ENCODE measurements at regions not wholly inside any gene's neighbourhood (a gene's known extent, or its start where the extent isn't known, plus 50 kb on each side); places are given as distances from the start of the nearest gene placed in this dataset.
A peak's percentile ranks its signal among the peaks of the same experiment; 100 is the strongest.
"Not testable (repeated sequence)": the region's sequence is repeated elsewhere in the genome, so short reads cannot be mapped to it uniquely, and the experiment has no call there.

DNA sequence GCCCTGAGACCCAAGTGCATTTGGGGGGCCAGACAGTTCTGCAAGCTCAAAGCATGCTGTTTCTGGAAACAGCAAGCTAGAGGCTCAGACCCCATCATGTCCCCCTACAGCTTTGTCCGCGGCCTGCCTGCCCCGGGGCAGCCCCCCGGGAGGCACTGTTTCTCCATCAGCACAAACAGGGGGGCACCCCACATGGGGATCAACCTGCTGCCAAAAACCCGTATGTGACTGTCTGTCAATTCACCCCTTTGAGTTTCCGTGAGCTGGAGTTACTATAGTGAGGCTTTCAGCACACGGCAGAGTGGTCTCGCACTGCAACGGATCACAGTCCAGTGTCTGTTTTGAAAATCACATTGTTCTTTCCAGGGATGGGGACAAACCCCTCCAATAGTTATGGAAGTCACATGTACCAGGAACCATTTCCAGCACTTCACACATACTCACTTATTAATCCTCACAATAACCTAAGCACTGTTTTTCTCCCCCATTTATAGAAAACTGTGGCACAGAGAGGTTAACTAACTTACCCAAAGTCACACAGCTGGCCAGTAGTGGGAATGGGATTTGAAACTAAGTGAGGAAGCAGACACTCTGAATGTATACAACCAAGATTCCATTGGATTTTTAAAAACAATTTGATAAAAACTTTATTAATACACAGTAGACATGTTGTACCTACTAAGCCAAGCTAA, 269.0 kb downstream of the C16orf95 start:
- ChIA-PET POLR2A (interaction anchor here (0.6 kb wide), 1 partner anchor 94 kb away, joined by 4 read pairs; no protein-coding TSS in a partner anchor), CTCF (interaction anchor here (0.5 to 1.5 kb wide), 6 partner anchors 10 to 118 kb away, joined by 3 to 10 read pairs (median 4); no protein-coding TSS in a partner anchor)
- Histone ChIP-seq H3K36me3 (ENCODE audit: control insufficient read depth in 2 of 2, insufficient read depth in 1 of 2, low read length in 2 of 2) (no peaks in the 10 kb centered on the region), H3K4me3 (ENCODE audit: low read depth, low read length) (no peak overlapping the region), H3K9me3 (ENCODE audit: control insufficient read depth, insufficient read depth, low read depth, low read length) (no peaks in the 10 kb centered on the region), H3K27ac (ENCODE audit: extremely low read depth, low read depth, low read length) (no peak overlapping the region; the same call in 1 of the 2 replicates), H3K4me1 (ENCODE audit: control insufficient read depth, insufficient read depth, low read length) (peaks cover 9% of the 10 kb centered on the region)
- TF ChIP-seq GLIS1 (tag by site-specific recombination; IDR thresholded peaks at IDR 0.05): peak; percentile 22; the same call in 1 of the 2 replicates
- peak; percentile 81; the same call in 1 of the 2 replicates for TF ChIP-seq ZNF768 (tag by site-specific recombination; IDR thresholded peaks at IDR 0.05)
- TF ChIP-seq HOXC10 (CRISPR knock-in tag; IDR thresholded peaks at IDR 0.05): no peak
- TF ChIP-seq ZIC2 (tag by site-specific recombination; IDR thresholded peaks at IDR 0.05): 0 out of 2 replicates have a peak, but pooled peaks have one; percentile 6
- TF ChIP-seq KLF7 (tag by site-specific recombination; IDR thresholded peaks at IDR 0.05; ENCODE audit: borderline replicate concordance): no peak
- TF ChIP-seq ZNF658 (tag by site-specific recombination; IDR thresholded peaks at IDR 0.05): no peak

DNA sequence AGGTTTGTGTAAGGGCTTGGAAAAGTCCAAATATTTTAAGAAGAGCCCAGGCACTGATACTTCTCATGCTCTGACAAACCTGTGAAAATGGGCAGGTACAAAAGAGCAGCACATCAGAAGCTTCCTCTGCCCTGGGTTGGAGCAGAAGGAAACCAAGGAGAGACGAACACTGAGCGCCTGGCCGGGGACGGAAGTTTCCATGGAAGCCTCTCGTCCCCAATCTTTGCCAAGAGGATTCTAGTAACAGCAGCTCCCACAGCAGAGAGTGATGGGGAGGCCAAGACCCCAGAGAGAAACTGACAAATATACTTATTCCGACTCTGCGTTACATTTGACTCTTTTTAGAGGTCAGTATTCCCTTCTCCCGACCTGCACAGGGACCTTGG, 268.5 kb downstream of the C16orf95 start:
- ChIA-PET POLR2A (no interaction called here), CTCF (interaction anchor here (0.5 to 1.0 kb wide), 2 partner anchors 12 to 14 kb away, joined by 3 to 4 read pairs; no protein-coding TSS in a partner anchor)
- Histone ChIP-seq H3K4me3 (ENCODE audit: low read depth, low read length) (no peak overlapping the region), H3K4me1 (ENCODE audit: control insufficient read depth, insufficient read depth, low read length) (peaks cover 9% of the 10 kb centered on the region), H3K36me3 (ENCODE audit: control insufficient read depth in 2 of 2, insufficient read depth in 1 of 2, low read length in 2 of 2) (no peaks in the 10 kb centered on the region), H3K9me3 (ENCODE audit: control insufficient read depth, insufficient read depth, low read depth, low read length) (no peaks in the 10 kb centered on the region), H3K27ac (ENCODE audit: extremely low read depth, low read depth, low read length) (no peak overlapping the region)
- no peak for TF ChIP-seq ZNF48 (tag by site-specific recombination; IDR thresholded peaks at IDR 0.05)
- TF ChIP-seq, protein P1, sequence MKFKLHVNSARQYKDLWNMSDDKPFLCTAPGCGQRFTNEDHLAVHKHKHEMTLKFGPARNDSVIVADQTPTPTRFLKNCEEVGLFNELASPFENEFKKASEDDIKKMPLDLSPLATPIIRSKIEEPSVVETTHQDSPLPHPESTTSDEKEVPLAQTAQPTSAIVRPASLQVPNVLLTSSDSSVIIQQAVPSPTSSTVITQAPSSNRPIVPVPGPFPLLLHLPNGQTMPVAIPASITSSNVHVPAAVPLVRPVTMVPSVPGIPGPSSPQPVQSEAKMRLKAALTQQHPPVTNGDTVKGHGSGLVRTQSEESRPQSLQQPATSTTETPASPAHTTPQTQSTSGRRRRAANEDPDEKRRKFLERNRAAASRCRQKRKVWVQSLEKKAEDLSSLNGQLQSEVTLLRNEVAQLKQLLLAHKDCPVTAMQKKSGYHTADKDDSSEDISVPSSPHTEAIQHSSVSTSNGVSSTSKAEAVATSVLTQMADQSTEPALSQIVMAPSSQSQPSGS (tag by site-specific recombination; IDR thresholded peaks at IDR 0.05; ENCODE audit: low read depth): no peak

DNA sequence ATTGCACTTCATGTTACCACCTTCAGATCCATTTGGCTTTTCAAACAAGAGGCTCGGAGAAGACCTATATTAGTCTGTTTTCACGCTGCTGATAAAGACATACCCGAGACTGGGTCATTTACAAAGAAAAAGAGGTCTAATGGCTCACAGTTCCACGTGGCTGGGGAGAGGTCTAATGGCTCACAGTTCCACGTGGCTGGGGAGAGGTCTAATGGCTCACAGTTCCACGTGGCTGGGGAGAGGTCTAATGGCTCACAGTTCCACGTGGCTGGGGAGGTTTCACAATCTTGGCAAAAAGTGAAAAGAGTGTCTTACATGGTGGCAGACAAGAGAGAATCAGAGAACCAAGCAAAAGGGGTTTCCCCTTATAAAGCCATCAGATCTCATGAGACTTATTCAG, 268.0 kb downstream of the C16orf95 start:
- CTCF ChIA-PET: interaction anchor here (0.5 kb wide), 2 partner anchors 14 to 488 kb away, joined by 3 to 4 read pairs; no protein-coding TSS in a partner anchor
- POLR2A ChIA-PET; H3K27ac ChIP-seq (ENCODE audit: extremely low read depth, low read depth, low read length): not testable (repeated sequence)

GRCh38 chr16:87050142-87050541, 267.1 kb downstream of the C16orf95 start:
- CTCF ChIA-PET: interaction anchor here (3.6 kb wide), 1 partner anchor 13 kb away, joined by 21 read pairs; no protein-coding TSS in a partner anchor
- Histone ChIP-seq H3K4me3 (ENCODE audit: low read depth, low read length) (no peak overlapping the region), H3K27ac (ENCODE audit: extremely low read depth, low read depth, low read length) (no peak overlapping the region), H3K4me1 (ENCODE audit: control insufficient read depth, insufficient read depth, low read length) (peaks cover 9% of the 10 kb centered on the region), H3K9me3 (ENCODE audit: control insufficient read depth, insufficient read depth, low read depth, low read length) (no peaks in the 10 kb centered on the region), H3K36me3 (ENCODE audit: control insufficient read depth in 2 of 2, insufficient read depth in 1 of 2, low read length in 2 of 2) (no peaks in the 10 kb centered on the region)
- POLR2A ChIA-PET: no interaction called here
- TF ChIP-seq, protein P2, sequence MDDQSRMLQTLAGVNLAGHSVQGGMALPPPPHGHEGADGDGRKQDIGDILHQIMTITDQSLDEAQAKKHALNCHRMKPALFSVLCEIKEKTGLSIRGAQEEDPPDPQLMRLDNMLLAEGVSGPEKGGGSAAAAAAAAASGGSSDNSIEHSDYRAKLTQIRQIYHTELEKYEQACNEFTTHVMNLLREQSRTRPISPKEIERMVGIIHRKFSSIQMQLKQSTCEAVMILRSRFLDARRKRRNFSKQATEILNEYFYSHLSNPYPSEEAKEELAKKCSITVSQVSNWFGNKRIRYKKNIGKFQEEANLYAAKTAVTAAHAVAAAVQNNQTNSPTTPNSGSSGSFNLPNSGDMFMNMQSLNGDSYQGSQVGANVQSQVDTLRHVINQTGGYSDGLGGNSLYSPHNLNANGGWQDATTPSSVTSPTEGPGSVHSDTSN (CRISPR knock-in tag; IDR thresholded peaks at IDR 0.05): no peak
- no peak for TF ChIP-seq SP2 (tag by site-specific recombination; IDR thresholded peaks at IDR 0.05)
- TF ChIP-seq ZSCAN23 (tag by site-specific recombination; IDR thresholded peaks at IDR 0.05): no peak
- TF ChIP-seq ZBTB20 (tag by site-specific recombination; IDR thresholded peaks at IDR 0.05): no peak
- TF ChIP-seq CTCF (tag by site-specific recombination; IDR thresholded peaks at IDR 0.05): no peak
- no peak for TF ChIP-seq ZNF2 (tag by site-specific recombination; IDR thresholded peaks at IDR 0.05)
- TF ChIP-seq ZNF354C (tag by site-specific recombination; IDR thresholded peaks at IDR 0.05; ENCODE audit: borderline replicate concordance, low read depth): no peak
- TF ChIP-seq, protein P3, sequence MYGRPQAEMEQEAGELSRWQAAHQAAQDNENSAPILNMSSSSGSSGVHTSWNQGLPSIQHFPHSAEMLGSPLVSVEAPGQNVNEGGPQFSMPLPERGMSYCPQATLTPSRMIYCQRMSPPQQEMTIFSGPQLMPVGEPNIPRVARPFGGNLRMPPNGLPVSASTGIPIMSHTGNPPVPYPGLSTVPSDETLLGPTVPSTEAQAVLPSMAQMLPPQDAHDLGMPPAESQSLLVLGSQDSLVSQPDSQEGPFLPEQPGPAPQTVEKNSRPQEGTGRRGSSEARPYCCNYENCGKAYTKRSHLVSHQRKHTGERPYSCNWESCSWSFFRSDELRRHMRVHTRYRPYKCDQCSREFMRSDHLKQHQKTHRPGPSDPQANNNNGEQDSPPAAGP (tag by site-specific recombination; IDR thresholded peaks at IDR 0.05): no peak
- TF ChIP-seq ZNF292 (tag by site-specific recombination; IDR thresholded peaks at IDR 0.05; ENCODE audit: borderline replicate concordance, low read depth): no peak
- TF ChIP-seq ZNF626 (tag by site-specific recombination; IDR thresholded peaks at IDR 0.05): no peak

More for the DNA sequence above, 268.0 kb downstream of the C16orf95 start:
- not testable (repeated sequence) for H3K4me3 ChIP-seq (ENCODE audit: low read depth, low read length); H3K9me3 ChIP-seq (ENCODE audit: control insufficient read depth, insufficient read depth, low read depth, low read length); H3K36me3 ChIP-seq (ENCODE audit: control insufficient read depth in 2 of 2, insufficient read depth in 1 of 2, low read length in 2 of 2); H3K4me1 ChIP-seq (ENCODE audit: control insufficient read depth, insufficient read depth, low read length)
